Right lobe of liver (tissue), 4 donors: ENCODE measurements at regions not wholly inside any gene's neighbourhood (a gene's known extent, or its start where the extent isn't known, plus 50 kb on each side); places are given as distances from the start of the nearest gene placed in this dataset.

Experiments used
- POLR2A ChIP-seq: fragments of 450-650 bp; IDR thresholded peaks from one replicate; pipeline ENCODE4 v1.6.1; 2017; ENCODE audit warnings: antibody characterized with exemption, mild to moderate bottlenecking
- TF ChIP-seq, protein P1 (sequence below), 4 donors: fragments of 200-600 bp in 3 of 4; fragments of 450-650 bp in 1 of 4; IDR thresholded peaks; one replicate each; pipeline versions ENCODE4 v1.5.1 to v1.8.0; 2016 to 2022; ENCODE audit warnings: antibody characterized with exemption in 4 of 4, mild to moderate bottlenecking in 2 of 4
- donor health status: DM: no; HTN: no; CAD: no.
- donor health status: DM: no; HTN: no; CAD: no.
- donor health status: DM: no; HTN: yes; CAD: no.

GRCh38 chr15:96276438-96277210 lies 53.9 kb upstream of the NR2F2 start:
- TF ChIP-seq, protein P1, sequence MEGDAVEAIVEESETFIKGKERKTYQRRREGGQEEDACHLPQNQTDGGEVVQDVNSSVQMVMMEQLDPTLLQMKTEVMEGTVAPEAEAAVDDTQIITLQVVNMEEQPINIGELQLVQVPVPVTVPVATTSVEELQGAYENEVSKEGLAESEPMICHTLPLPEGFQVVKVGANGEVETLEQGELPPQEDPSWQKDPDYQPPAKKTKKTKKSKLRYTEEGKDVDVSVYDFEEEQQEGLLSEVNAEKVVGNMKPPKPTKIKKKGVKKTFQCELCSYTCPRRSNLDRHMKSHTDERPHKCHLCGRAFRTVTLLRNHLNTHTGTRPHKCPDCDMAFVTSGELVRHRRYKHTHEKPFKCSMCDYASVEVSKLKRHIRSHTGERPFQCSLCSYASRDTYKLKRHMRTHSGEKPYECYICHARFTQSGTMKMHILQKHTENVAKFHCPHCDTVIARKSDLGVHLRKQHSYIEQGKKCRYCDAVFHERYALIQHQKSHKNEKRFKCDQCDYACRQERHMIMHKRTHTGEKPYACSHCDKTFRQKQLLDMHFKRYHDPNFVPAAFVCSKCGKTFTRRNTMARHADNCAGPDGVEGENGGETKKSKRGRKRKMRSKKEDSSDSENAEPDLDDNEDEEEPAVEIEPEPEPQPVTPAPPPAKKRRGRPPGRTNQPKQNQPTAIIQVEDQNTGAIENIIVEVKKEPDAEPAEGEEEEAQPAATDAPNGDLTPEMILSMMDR (IDR thresholded peaks at IDR 0.05) = no peak
- no peak for TF ChIP-seq POLR2A
